ENCODE measurements at regions not wholly inside any gene's neighbourhood (a gene's known extent, or its start where the extent isn't known, plus 50 kb on each side); places are given as distances from the start of the nearest gene placed in this dataset.

- Mint-ChIP-seq H3K9me3 (ENCODE audit: low read depth) (peaks cover 4% of the 10 kb centered on the region), H3K27me3 (ENCODE audit: low read depth) (peaks cover 3% of the 10 kb centered on the region), H3K27ac (ENCODE audit: unreplicated experiment) (peak overlapping the region; percentile 57), H3K4me1 (ENCODE audit: low read depth) (peaks cover 40% of the 10 kb centered on the region), H3K36me3 (ENCODE audit: low read depth) (peaks cover 2% of the 10 kb centered on the region), H3K4me3 (ENCODE audit: unreplicated experiment) (peak overlapping the region; percentile 69)
- DNase-seq (ENCODE audit: low spot score), result no peak
- TF ChIP-seq CTCF (IDR thresholded peaks at IDR 0.05), result no peak
These were observed 69.9 kb downstream of the CTAGE1 start for GRCh38 chr18:22347606-22348511.

GRCh38 chr18:22346953-22347605 is 70.6 kb downstream of the CTAGE1 start:
- TF ChIP-seq CTCF (IDR thresholded peaks at IDR 0.05), result no peak
- no peak for DNase-seq (ENCODE audit: low spot score)
- peak overlapping the region; percentile 14 for H3K4me3 Mint-ChIP-seq (ENCODE audit: unreplicated experiment)
- H3K4me1 Mint-ChIP-seq (ENCODE audit: low read depth), result peaks cover 40% of the 10 kb centered on the region
- H3K27me3 Mint-ChIP-seq (ENCODE audit: low read depth), result peaks cover 3% of the 10 kb centered on the region
- peak overlapping the region; percentile 71 for H3K27ac Mint-ChIP-seq (ENCODE audit: unreplicated experiment)
- H3K36me3 Mint-ChIP-seq (ENCODE audit: low read depth), result no peaks in the 10 kb centered on the region
- H3K9me3 Mint-ChIP-seq (ENCODE audit: low read depth), result no peaks in the 10 kb centered on the region

GRCh38 chr18:22346401-22346952 is 71.2 kb downstream of the CTAGE1 start:
- Mint-ChIP-seq H3K27ac (ENCODE audit: unreplicated experiment) (peak overlapping the region; percentile 71), H3K9me3 (ENCODE audit: low read depth) (no peaks in the 10 kb centered on the region), H3K4me3 (ENCODE audit: unreplicated experiment) (no peak overlapping the region), H3K4me1 (ENCODE audit: low read depth) (peaks cover 40% of the 10 kb centered on the region), H3K36me3 (ENCODE audit: low read depth) (no peaks in the 10 kb centered on the region), H3K27me3 (ENCODE audit: low read depth) (peaks cover 3% of the 10 kb centered on the region)
- DNase-seq (ENCODE audit: low spot score), result no peak
- TF ChIP-seq CTCF (IDR thresholded peaks at IDR 0.05), result no peak

GRCh38 chr18:22345718-22346117 is 72.0 kb downstream of the CTAGE1 start:
- Mint-ChIP-seq H3K4me3 (ENCODE audit: unreplicated experiment) (no peak overlapping the region), H3K27ac (ENCODE audit: unreplicated experiment) (no peak overlapping the region), H3K36me3 (ENCODE audit: low read depth) (no peaks in the 10 kb centered on the region), H3K9me3 (ENCODE audit: low read depth) (no peaks in the 10 kb centered on the region), H3K4me1 (ENCODE audit: low read depth) (peaks cover 40% of the 10 kb centered on the region), H3K27me3 (ENCODE audit: low read depth) (peaks cover 6% of the 10 kb centered on the region)
- no peak for TF ChIP-seq CTCF (IDR thresholded peaks at IDR 0.05)
- DNase-seq (ENCODE audit: low spot score), result no peak

GRCh38 chr18:22344908-22345670 is 72.6 kb downstream of the CTAGE1 start:
- H3K27ac Mint-ChIP-seq (ENCODE audit: unreplicated experiment), result no peak overlapping the region
- H3K36me3 Mint-ChIP-seq (ENCODE audit: low read depth), result no peaks in the 10 kb centered on the region
- DNase-seq (ENCODE audit: low spot score), result no peak
- H3K4me3 Mint-ChIP-seq (ENCODE audit: unreplicated experiment), result no peak overlapping the region
- peaks cover 6% of the 10 kb centered on the region for H3K27me3 Mint-ChIP-seq (ENCODE audit: low read depth)
- no peak for TF ChIP-seq CTCF (IDR thresholded peaks at IDR 0.05)
- peaks cover 40% of the 10 kb centered on the region for H3K4me1 Mint-ChIP-seq (ENCODE audit: low read depth)
- H3K9me3 Mint-ChIP-seq (ENCODE audit: low read depth), result no peaks in the 10 kb centered on the region
